Lung microvascular endothelial cell (primary cell): ENCODE measurements at regions not wholly inside any gene's neighbourhood (a gene's known extent, or its start where the extent isn't known, plus 50 kb on each side); places are given as distances from the start of the nearest gene placed in this dataset.
A peak's percentile ranks its signal among the peaks of the same experiment; 100 is the strongest.
"Not testable (repeated sequence)": the region's sequence is repeated elsewhere in the genome, so short reads cannot be mapped to it uniquely, and the experiment has no call there.

ENCODE experiments used
- DNase-seq, 2 donors: peaks; one replicate each; pipeline versions ENCODE4 v3.0.0 to v3.0.0-alpha.2; 2010; ENCODE audit warnings: low read depth in 2 of 2

DNA sequence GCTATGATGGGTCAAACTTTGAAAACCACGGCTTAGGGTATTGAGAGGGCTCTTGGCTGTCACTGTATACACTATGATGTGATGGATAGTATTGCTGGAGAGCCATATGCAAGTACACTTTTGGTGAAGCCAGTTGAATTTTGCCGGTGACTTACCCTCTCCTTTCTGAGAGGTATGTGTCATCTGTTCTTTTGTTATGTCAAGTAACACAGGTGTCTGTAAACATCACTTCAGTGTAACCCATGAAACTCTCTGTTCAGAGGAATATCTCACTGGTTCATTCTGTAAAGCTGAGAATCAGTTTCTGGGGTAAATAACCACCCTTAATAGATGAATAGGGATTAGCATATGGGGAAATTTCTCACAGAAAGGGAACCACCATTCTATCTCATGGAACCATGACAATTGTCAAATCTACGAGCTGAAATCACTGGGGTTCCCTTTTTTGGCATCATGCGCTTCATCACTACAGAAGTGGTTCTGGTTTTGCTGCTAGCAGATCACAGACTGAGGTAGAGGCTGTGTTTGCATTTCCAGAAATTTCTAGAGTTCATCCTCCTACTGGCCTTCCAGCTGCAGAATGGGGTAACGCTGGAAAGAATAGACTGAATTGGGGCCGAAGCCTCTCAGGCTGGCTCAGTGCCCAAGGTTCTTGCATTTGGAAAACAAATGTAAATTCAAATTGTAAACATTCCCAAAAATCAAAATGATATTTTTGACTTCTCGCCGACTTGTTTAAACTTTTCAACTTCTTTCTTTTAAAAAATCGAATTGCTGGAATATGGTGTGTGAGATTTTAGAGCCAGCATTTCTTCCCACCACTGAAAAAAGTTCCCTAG is 83.3 kb upstream of the CREB5 start:
- DNase-seq, result no peak

DNA sequence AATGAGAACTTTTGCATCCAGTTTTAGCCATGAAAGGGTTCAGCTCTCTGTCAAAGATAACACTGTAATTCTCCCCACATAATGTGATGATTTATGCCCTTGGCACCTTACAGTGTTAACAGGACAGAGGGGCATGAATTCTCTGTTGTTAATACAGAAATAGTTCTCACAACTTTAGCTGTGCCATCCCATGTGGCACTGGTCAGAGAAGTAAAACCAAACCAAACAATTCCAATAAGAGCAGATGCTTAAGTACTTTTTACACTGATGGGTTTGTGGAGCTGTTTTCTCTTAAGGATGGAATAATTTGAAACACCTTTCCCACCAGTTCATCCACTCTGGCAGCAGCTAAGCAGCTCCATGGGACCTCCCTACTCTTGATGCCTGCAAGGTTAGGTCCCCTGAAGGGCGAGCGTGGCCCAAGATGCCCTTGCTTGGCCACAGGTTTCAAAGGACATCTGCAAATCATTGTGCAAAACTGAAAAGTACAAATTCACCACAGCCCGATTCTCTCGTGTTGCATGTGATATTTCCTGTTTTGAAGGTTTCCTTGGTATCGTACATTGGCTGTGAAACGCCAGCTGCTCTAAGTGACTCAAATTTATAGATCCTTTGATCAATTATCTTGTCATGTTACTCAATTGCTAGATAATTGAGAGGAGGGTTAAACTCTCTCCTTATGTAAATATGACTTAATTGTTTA is 82.5 kb upstream of the CREB5 start:
- peak; percentile 2 to 8 for DNase-seq

- DNase-seq, result no peak
These were observed 81.8 kb upstream of the CREB5 start for GRCh38 chr7:28330384-28331070.

GRCh38 chr7:28332046-28332445 is 80.3 kb upstream of the CREB5 start:
- no peak for DNase-seq

DNA sequence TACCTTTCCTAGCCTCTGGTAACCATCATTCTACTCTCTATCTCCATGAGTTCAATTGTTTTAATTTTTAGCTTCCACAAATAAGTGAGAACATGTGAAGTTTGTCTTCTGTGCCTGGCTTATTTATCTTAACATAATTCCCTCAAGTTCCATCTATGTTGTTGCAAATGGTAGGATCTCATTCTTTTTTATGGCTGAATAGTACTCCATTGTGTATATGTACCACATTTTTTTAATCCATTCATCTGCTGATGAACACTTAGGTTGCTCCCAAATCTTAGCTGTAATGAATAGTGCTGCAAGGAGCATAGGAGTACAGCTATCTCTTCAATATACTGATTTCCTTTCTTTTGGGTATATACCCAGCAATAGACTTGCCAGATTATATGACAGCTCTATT is 78.8 kb upstream of the CREB5 start:
- not testable (repeated sequence) for DNase-seq

GRCh38 chr7:28336806-28337205 is 75.5 kb upstream of the CREB5 start:
- DNase-seq, result no peak

DNA sequence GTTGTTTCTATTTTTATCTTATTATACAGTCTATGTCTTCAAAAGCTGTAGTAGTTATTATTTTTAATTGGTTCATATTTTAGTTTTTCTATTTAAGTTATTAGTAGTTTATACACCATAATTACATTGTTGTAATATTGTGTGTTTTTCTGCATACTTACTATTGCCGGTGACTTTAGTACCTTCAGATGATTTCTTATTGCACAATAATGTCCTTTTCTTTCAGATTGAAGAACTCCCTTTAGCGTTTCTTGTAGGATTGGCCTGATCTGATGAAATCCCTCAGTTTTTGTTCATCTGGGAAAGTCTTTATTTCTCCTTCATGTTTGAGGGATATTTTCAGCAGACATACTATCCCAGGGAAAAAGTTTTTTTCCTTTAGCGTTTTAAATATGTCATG is 74.3 kb upstream of the CREB5 start:
- no peak for DNase-seq

DNA sequence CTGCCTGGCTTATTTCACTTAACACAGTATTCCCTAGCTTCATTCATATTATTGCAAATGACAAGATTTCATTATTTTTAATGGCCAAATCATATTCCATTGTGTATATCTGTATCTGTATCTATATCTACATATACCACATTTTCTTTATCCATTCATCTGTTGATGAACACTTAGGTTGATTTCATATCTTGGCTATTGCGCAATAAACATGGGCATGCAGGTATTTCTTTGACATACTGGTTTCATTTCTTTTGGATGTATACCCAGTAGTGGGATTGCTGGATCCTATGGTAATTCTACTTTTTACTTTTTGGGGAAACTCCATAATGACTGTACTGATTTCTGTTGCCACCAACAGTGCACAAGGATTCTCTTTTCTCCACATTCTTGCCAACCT is 68.9 kb upstream of the CREB5 start:
- DNase-seq, result no peak

GRCh38 chr7:28346256-28346655 is 66.1 kb upstream of the CREB5 start:
- DNase-seq, result no peak

DNA sequence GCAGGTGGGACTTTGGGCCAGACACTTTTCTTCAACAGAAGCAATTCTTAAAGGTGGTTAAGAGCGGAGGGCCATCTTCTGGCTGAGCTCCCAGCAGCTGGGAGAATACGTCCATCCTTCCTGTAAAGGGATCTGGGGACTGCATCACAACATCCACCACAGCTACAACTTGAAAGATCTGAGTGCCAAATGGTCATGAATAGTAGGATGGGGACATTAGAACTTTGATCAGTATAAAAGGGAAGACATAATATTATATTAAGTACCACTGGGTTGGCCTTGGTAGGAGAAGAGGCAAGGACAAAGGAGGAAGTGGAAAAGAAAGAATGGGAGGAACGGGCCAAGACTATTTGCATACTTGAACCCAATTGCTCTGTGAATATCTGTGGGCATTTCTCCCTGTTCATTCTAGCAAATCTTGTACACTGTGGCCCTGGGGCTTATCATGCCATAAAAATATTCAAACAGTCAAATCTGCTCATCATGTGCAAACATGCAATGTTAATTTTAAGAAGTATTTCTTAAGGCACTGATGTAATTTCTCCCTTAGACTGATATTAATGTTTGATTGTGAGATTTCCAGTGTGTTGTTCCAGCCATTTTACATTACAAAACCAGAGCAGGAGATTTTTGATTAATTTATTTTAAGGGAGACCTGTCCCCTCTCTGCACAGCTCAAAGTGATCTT is 65.5 kb upstream of the CREB5 start:
- no peak for DNase-seq

DNA sequence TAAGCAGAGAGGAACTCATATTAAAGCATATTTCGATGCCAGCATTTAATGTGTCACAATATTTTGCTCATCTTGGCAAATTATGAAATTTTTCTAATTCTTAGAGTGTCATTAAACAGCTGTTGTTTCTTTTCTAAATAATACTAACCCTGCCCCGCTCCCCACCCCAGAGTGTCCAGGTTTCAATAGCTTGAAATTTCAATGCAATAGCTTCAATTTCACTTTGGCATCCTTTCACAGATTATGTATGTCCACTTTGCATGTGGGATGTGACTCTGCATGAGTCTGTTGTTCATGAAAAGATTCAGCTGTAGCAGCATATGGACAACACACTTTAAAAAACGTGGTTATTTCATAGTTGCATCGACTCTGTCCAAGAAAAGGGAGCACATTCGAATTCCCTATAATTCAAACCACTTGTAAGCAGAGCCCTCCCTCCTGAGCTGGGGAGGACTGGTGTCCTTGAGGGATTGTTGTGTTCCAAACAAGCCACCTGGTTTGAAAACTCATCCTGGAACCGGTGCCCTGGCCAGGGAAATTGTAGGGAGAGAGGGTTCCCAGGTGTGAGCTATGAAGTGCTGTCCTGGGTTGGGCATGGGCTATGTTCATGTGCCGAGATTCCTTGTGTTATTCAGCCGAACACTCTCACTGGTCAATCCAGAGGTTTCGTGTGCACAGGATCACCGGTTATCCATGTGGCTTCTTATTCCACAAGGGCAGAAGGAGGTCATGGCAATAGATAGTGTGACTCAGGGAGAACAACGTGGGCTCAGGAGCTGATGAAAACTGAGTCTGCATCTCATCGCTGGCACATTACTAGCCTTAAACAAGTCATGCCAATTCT is 64.6 kb upstream of the CREB5 start:
- DNase-seq, result no peak

GRCh38 chr7:28348636-28349035 is 63.7 kb upstream of the CREB5 start:
- DNase-seq, result peak in 1 of 2 donors; percentile 20

DNA sequence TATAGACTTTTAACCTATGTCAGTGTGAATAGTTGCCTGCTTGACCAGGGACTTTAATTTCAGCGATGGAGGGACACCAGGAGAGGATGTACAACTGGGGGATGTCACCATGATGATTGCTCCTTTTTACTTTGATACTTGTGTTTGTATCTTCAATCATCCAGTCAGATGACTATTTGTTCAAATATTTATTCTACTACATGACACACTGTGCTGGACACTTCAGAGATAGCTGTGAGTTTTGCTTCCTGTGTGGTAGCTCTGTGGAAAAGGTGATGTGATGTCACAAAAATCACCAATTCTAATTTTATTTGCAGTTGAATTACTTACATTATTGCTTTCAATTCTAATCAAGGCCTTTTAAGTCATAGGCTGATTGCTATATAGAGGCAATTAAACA is 62.7 kb upstream of the CREB5 start:
- DNase-seq, result no peak

- no peak for DNase-seq
These were observed 61.7 kb upstream of the CREB5 start for GRCh38 chr7:28350662-28351061.

DNA sequence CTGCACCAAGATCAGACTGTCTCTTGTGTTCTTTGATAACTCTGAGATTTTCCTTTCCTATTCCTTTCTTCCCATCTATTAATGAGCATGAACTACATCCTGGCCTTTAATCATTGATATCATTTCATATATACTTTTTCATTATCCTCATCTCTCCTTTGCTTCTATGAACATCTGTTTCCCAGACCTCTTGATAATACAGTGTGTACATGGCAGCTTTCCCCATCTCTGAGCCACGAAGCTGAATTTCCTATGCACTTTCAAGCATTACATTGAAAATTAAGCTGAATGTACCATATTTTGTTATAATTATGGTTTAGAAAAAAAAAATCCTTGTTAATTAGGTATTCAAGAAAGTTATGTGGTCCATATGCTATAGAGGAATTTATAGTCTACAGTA is 60.9 kb upstream of the CREB5 start:
- DNase-seq, result no peak

DNA sequence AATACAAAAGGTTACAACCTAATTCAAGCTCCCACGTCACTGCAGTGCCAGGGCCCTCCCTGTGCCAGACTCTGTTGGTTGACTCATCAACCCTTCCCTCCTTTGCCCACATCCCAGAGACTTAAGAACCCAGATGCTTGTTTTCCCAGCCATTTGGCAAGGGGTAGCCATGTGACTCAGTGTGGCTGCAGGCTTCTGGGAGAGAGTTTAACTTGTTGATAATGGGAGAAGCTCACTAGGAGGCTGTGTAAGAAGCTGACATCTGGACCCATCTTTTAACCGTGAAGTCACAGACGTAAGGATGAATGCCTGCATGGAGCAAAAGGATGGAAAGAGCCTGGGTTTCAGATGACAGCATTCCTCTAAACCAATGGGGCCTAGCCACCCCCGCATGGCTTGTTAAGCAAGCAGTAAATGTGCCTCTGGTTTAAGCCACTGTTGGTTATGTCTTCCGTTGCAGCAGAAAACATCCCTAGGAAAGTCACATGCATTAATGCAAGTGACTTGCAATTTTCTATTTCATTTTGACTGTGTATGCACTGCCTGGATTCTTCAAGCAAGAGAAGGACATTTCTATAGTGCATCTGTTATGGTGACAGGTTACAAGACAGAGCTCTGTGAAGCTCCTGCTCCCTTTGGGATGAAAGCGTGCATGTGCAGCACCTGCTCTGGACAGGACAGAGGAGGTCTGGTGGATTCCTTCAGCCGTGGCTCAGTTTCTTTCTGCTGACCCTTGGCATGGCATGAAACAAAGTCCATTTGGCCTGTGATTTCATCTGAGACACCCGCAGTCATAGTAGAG is 57.5 kb upstream of the CREB5 start:
- DNase-seq, result peak in 1 of 2 donors; percentile 20

DNA sequence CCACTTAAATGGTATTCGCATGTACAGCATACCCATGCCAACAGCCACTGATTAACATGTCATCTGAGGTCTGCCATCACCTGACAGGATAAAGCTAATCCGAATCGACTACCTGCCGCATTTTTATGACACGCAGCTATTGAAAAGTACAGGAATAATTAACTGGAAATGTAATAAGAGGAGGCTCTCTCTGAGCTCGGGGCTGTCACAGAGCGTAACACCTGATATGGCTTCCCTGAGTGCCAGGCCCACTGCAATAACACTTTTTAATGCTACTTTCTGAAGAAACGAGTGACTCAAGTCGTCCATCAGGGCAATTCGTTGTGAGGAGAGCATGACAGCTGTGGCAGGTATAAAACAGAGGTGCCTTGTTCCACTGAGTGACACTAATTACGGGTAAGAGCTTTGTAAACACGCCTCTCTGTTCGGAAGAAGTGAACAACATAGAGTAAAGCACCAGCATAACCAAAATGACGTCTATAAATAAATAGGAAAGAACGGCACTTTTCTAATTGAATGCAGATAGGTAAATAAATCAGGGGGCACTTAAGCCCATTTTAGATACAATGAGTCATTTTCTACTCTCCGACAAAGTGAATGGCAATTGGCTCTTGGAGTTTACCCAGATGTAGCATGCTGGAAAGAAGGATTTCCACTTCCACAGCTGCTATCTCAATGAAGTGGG is 56.5 kb upstream of the CREB5 start:
- DNase-seq, result no peak

- no peak for DNase-seq
These were observed 55.7 kb upstream of the CREB5 start for GRCh38 chr7:28356619-28357018.

DNA sequence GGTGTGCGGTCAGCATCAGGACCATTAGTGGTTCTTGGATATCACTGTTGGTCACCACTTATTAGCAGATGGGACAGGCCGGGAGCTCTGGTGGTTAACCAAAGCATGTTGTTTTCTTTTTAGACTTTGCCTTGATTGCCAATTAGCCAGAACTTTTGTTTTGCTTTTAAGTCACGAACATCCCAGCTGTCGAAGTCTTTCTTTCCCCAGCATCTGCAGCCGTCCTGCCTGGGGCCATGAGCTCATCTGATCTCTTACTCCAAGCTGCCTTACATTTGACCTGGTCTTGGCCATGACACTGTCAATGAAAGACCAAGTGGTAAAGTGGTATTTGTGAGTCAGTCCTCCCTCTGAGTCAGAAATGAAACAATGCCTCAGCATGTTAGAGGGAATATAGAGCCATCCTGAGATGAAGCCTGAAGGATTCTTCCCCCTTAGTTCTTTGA is 53.9 kb upstream of the CREB5 start:
- peak in 1 of 2 donors; percentile 65 for DNase-seq
